ENCODE measurements at regions not wholly inside any gene's neighbourhood (a gene's known extent, or its start where the extent isn't known, plus 50 kb on each side); places are given as distances from the start of the nearest gene placed in this dataset.
A peak's percentile ranks its signal among the peaks of the same experiment; 100 is the strongest.
"Not testable (repeated sequence)": the region's sequence is repeated elsewhere in the genome, so short reads cannot be mapped to it uniquely, and the experiment has no call there.

GRCh38 chr1:121558034-121558433 lies 373.3 kb downstream of the SRGAP2C start:
- intact Hi-C loops (cut with DNase I); H3K4me1 ChIP-seq; DNase-seq; H3K36me3 ChIP-seq; H3K27me3 ChIP-seq; H3K4me3 ChIP-seq; H3K9me3 ChIP-seq: not testable (repeated sequence)
- WGBS, 2 donors: 90 to 93% methylated on average over 1 of the region's 1 CpG
- H3K27ac ChIP-seq: peak overlapping the region in 1 of 4 donors; percentile 27

GRCh38 chr1:121558514-121558913 lies 373.7 kb downstream of the SRGAP2C start:
- WGBS, 2 donors: 65 to 77% methylated on average over 2 of the region's 2 CpGs
- H3K27ac ChIP-seq: peak overlapping the region in 1 of 4 donors; percentile 27
- no peaks in the 10 kb centered on the region for H3K36me3 ChIP-seq
- intact Hi-C loops (cut with DNase I): no loop called here
- no peaks in the 10 kb centered on the region for H3K27me3 ChIP-seq
- H3K4me3 ChIP-seq: no peak overlapping the region
- H3K9me3 ChIP-seq: no peaks in the 10 kb centered on the region
- no peak for DNase-seq
- TF ChIP-seq CTCF (IDR thresholded peaks at IDR 0.05) (no peak), POLR2A (IDR thresholded peaks at IDR 0.05) (no peak), POLR2AphosphoS5 (IDR thresholded peaks at IDR 0.05) (no peak), EP300 (IDR thresholded peaks at IDR 0.05) (no peak)
- no peaks in the 10 kb centered on the region for H3K4me1 ChIP-seq

GRCh38 chr1:121566346-121566745 lies 381.6 kb downstream of the SRGAP2C start:
- 77 to 78% methylated on average over 4 of the region's 4 CpGs for WGBS, 2 donors
- Histone ChIP-seq H3K9me3 (no peaks in the 10 kb centered on the region), H3K27me3 (no peaks in the 10 kb centered on the region), H3K4me1 (no peaks in the 10 kb centered on the region), H3K27ac (no peak overlapping the region), H3K4me3 (no peak overlapping the region), H3K36me3 (no peaks in the 10 kb centered on the region)
- DNase-seq: no peak
- no peak for TF ChIP-seq CTCF (IDR thresholded peaks at IDR 0.05)
- intact Hi-C loops (cut with DNase I): no loop called here

GRCh38 chr1:121569428-121569827 lies 384.7 kb downstream of the SRGAP2C start:
- H3K27ac ChIP-seq: no peak overlapping the region
- 47 to 65% methylated on average over 1 of the region's 1 CpG for WGBS, 2 donors
- intact Hi-C loops (cut with DNase I): no loop called here
- no peak for DNase-seq
- no peaks in the 10 kb centered on the region for H3K4me1 ChIP-seq
- H3K27me3 ChIP-seq: no peaks in the 10 kb centered on the region
- H3K9me3 ChIP-seq: no peaks in the 10 kb centered on the region
- TF ChIP-seq POLR2AphosphoS5 (IDR thresholded peaks at IDR 0.05) (no peak), EP300 (IDR thresholded peaks at IDR 0.05) (no peak), POLR2A (IDR thresholded peaks at IDR 0.05) (no peak), CTCF (IDR thresholded peaks at IDR 0.05) (no peak)
- no peak overlapping the region for H3K4me3 ChIP-seq
- no peaks in the 10 kb centered on the region for H3K36me3 ChIP-seq

- intact Hi-C loops (cut with DNase I); H3K4me3 ChIP-seq; H3K9me3 ChIP-seq; H3K36me3 ChIP-seq; DNase-seq; H3K27ac ChIP-seq; H3K4me1 ChIP-seq; H3K27me3 ChIP-seq: not testable (repeated sequence)
- WGBS, 2 donors: 96 to 97% methylated on average over 11 of the region's 11 CpGs
Observed at GRCh38 chr1:121573881-121574504, 389.2 kb downstream of the SRGAP2C start.

- WGBS, 2 donors: 90 to 92% methylated on average over 12 of the region's 12 CpGs
- intact Hi-C loops (cut with DNase I); DNase-seq; H3K4me1 ChIP-seq; H3K27ac ChIP-seq; H3K9me3 ChIP-seq; H3K27me3 ChIP-seq; H3K36me3 ChIP-seq; H3K4me3 ChIP-seq: not testable (repeated sequence)
Observed at GRCh38 chr1:121574505-121574899, 389.7 kb downstream of the SRGAP2C start.

GRCh38 chr1:121582898-121583297 lies 398.1 kb downstream of the SRGAP2C start:
- H3K4me3 ChIP-seq; DNase-seq; intact Hi-C loops (cut with DNase I); H3K27ac ChIP-seq; H3K36me3 ChIP-seq; H3K4me1 ChIP-seq; H3K27me3 ChIP-seq; H3K9me3 ChIP-seq: not testable (repeated sequence)

Measured in sigmoid colon (tissue), 6 donors.